Colonic mucosa (tissue), 4 donors: ENCODE measurements at regions not wholly inside any gene's neighbourhood (a gene's known extent, or its start where the extent isn't known, plus 50 kb on each side); places are given as distances from the start of the nearest gene placed in this dataset.
"Not testable (repeated sequence)": the region's sequence is repeated elsewhere in the genome, so short reads cannot be mapped to it uniquely, and the experiment has no call there.

Experiments
- DNase-seq: peaks from one replicate; pipeline ENCODE4 v3.0.0-alpha.2; 2020
- H3K27ac ChIP-seq: fragments of 200-600 bp; one replicate; pipeline ENCODE4 v1.8.0; 2021
- H3K27me3 ChIP-seq: fragments of 200-600 bp; one replicate; pipeline ENCODE4 v1.8.0; 2021
- H3K36me3 ChIP-seq: fragments of 200-600 bp; one replicate; pipeline ENCODE4 v1.8.0; 2021
- H3K4me1 ChIP-seq: fragments of 200-600 bp; one replicate; pipeline ENCODE4 v1.8.0; 2021; ENCODE audit warnings: mild to moderate bottlenecking
- H3K4me3 ChIP-seq: fragments of 200-600 bp; one replicate; pipeline ENCODE4 v1.8.0; 2021
- H3K9ac ChIP-seq, 2 donors: one replicate each; pipeline ENCODE4 v1.7.0; 2013; ENCODE audit warnings: control low read depth in 2 of 2, low read depth in 2 of 2, low read length in 2 of 2
- H3K9me3 ChIP-seq: fragments of 200-600 bp; one replicate; pipeline ENCODE4 v1.8.0; 2021
- intact Hi-C: fragments of 100-400 bp; cut with DNase I; formaldehyde crosslinking; loops from one replicate; pipeline ENCODE4 v1.14.1; 2022
- TF ChIP-seq, protein P1 (sequence below): fragments of 200-600 bp; IDR thresholded peaks from one replicate; pipeline ENCODE4 v1.8.0; 2022; ENCODE audit warnings: antibody characterized with exemption, mild to moderate bottlenecking
- donor health status: healthy.
- donor health status: DM: no; HTN: no; CAD: no.
- donor health status: DM: no; HTN: no; CAD: no.

DNA sequence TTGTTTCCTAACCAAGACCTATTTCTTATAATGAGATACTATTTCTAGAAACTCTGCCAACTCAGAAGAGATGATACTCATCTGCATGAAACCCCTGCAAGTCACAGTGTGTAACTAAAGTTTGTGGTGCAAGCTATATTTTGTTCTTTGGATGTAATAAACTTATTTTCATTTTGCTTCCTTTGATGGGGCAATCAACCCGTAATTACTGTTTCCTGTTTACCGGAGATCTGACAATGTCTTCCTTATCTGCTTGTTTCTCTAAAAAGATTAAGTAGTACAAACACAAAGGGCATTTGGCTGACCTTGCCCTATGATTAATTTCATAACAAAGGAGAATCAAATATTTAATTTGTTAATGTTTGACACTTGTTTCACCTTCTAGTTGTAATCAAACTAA is 846.6 kb upstream of the ANO3 start:
- no peak for DNase-seq
- Histone ChIP-seq H3K9me3 (no peaks in the 10 kb centered on the region), H3K4me1 (no peaks in the 10 kb centered on the region), H3K27ac (no peak overlapping the region), H3K4me3 (no peak overlapping the region), H3K36me3 (no peaks in the 10 kb centered on the region), H3K9ac (no peak overlapping the region), H3K27me3 (no peaks in the 10 kb centered on the region)
- TF ChIP-seq, protein P1, sequence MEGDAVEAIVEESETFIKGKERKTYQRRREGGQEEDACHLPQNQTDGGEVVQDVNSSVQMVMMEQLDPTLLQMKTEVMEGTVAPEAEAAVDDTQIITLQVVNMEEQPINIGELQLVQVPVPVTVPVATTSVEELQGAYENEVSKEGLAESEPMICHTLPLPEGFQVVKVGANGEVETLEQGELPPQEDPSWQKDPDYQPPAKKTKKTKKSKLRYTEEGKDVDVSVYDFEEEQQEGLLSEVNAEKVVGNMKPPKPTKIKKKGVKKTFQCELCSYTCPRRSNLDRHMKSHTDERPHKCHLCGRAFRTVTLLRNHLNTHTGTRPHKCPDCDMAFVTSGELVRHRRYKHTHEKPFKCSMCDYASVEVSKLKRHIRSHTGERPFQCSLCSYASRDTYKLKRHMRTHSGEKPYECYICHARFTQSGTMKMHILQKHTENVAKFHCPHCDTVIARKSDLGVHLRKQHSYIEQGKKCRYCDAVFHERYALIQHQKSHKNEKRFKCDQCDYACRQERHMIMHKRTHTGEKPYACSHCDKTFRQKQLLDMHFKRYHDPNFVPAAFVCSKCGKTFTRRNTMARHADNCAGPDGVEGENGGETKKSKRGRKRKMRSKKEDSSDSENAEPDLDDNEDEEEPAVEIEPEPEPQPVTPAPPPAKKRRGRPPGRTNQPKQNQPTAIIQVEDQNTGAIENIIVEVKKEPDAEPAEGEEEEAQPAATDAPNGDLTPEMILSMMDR: no peak
- intact Hi-C loops: no loop called here

DNA sequence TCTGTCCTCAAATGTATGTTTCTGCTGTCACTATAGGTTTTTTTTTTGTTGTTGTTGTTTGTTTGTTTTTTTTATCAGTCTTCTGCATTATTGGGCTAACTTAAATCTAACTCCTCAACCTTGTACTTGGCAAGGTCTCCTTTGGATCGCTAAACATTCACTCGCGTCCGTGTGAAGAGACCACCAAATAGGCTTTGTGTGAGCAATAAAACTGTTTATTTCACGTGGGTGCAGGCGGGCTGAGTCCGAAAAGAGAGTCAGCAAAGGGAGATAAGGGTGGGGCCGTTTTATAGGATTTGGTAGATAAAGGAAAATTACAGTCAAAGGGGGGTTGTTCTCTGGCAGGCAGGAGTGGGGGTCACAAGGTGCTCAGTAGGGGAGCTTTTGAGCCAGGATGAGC is 845.6 kb upstream of the ANO3 start:
- H3K9me3 ChIP-seq, DNase-seq, H3K27ac ChIP-seq, H3K9ac ChIP-seq, H3K4me3 ChIP-seq, H3K4me1 ChIP-seq, intact Hi-C loops, H3K36me3 ChIP-seq, H3K27me3 ChIP-seq: not testable (repeated sequence)

DNA sequence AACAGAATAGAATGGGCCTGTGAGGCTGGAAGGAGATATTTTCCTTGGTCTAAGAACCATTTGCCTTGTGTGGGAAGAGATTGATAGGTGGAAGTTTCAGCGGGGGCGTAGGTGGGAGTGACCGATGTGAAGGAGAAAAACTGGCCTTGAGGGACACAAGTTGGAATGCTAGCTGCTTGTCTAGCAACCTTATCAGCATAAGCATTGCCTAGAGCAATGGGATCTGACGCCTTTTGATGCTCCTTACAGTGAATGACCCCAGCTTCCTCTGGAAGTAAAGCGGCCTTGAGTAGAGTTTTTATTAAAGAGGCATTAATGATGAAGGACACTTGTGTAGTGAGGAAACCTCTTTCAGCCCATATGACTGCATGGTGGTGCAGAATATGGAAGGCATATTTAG is 843.8 kb upstream of the ANO3 start:
- H3K9ac ChIP-seq, H3K4me3 ChIP-seq, H3K27me3 ChIP-seq, DNase-seq, H3K36me3 ChIP-seq, H3K27ac ChIP-seq, intact Hi-C loops, H3K4me1 ChIP-seq, H3K9me3 ChIP-seq: not testable (repeated sequence)

DNA sequence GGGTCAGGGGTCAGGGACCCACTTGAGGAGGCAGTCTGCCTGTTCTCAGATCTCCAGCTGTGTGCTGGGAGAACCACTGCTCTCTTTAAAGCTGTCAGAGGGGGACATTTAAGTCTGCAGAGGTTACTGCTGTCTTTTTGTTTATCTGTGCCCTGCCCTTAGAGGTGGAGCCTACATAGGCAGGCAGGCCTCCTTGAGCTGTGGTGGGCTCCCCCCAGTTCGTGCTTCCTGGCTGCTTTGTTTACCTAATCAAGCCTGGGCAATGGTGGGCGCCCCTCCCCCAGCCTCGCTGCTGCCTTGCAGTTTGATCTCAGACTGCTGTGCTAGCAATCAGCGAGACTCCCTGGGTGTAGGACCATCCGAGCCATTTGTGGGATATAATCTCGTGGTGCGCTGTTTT is 830.5 kb upstream of the ANO3 start:
- H3K9me3 ChIP-seq, intact Hi-C loops, H3K27me3 ChIP-seq, H3K36me3 ChIP-seq, H3K4me3 ChIP-seq, H3K9ac ChIP-seq, H3K27ac ChIP-seq, H3K4me1 ChIP-seq, DNase-seq: not testable (repeated sequence)

DNA sequence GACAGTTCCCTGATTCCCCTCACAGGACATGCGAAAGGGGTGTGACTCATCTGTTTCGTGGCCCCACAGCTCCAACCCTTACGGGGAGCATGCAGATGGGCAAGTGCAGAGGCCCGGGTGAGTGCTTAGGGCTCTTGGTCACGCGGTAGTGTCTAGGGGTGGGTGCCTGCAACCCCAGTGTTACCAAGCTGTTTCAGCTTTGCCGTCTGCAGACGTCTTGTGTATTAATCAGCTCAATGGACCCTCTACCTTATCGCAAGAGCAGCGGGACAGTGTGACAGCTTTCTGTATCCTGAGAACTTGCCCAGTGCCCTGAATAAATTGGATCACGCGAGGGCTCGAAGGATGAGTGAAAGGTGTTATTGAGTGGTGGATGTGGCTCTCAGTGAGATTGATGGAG is 816.4 kb upstream of the ANO3 start:
- no peaks in the 10 kb centered on the region for H3K4me1 ChIP-seq
- H3K9me3 ChIP-seq: no peaks in the 10 kb centered on the region
- no peak overlapping the region for H3K9ac ChIP-seq
- TF ChIP-seq, protein P1: no peak
- no peak overlapping the region for H3K27ac ChIP-seq
- DNase-seq: no peak
- intact Hi-C loops: no loop called here
- no peak overlapping the region for H3K4me3 ChIP-seq
- H3K27me3 ChIP-seq: no peaks in the 10 kb centered on the region
- no peaks in the 10 kb centered on the region for H3K36me3 ChIP-seq

DNA sequence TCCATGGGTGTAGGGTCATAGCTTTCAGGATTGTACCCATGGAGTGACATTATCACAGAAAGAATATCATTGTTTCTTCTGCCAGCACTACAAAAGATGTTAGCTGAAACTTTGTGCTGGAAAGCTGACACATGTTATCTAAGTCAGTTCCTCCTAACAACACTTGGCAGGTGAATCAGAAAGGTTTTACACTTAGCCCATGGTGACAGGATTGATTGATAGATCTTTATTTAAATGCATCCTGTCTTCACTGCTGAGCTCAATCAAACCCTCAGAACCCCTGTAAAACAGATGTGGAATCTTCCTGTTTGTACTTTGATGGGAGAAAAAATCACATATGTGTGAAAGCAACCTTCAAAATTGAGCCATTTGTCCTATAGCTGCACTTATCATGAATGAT is 811.5 kb upstream of the ANO3 start:
- Histone ChIP-seq H3K27me3 (no peaks in the 10 kb centered on the region), H3K27ac (no peak overlapping the region), H3K4me1 (no peaks in the 10 kb centered on the region), H3K36me3 (no peaks in the 10 kb centered on the region), H3K4me3 (no peak overlapping the region), H3K9ac (no peak overlapping the region), H3K9me3 (no peaks in the 10 kb centered on the region)
- TF ChIP-seq, protein P1: no peak
- no peak for DNase-seq
- intact Hi-C loops: no loop called here

DNA sequence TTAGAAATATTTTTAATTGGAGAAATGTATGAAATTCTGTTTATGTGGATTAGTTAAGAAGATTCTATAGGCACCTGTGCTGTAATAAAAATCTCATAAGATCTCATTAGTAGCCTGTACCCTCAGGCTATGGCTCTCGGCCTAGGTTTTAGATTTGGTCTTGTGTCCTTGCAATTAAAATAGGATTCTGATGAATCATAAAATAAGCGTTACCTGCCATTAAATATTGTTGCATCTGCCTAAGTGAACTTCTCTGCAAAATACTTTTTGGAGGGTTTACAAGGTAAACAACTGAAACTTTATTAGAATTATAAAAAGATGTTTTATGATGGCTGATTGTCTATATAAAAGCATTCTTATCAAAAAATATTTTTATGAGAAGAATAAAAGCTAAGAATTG is 804.1 kb upstream of the ANO3 start:
- Histone ChIP-seq H3K9ac (no peak overlapping the region), H3K4me1 (no peaks in the 10 kb centered on the region), H3K9me3 (no peaks in the 10 kb centered on the region), H3K4me3 (no peak overlapping the region), H3K27ac (no peak overlapping the region), H3K27me3 (no peaks in the 10 kb centered on the region), H3K36me3 (no peaks in the 10 kb centered on the region)
- intact Hi-C loops: no loop called here
- DNase-seq: no peak
- TF ChIP-seq, protein P1: no peak
